Peyer's patch (tissue), 4 donors: ENCODE measurements at regions not wholly inside any gene's neighbourhood (a gene's known extent, or its start where the extent isn't known, plus 50 kb on each side); places are given as distances from the start of the nearest gene placed in this dataset.

Source experiments
- DNase-seq, 3 donors: peaks; one replicate each; pipeline ENCODE4 v3.0.0-alpha.2; 2017 to 2019
- H3K27ac ChIP-seq, 4 donors: fragments of 200-600 bp; sonication (generic); one replicate each; pipeline ENCODE4 v1.5.1; 2016 to 2019
- H3K27me3 ChIP-seq, 2 donors: fragments of 200-600 bp; sonication (generic); one replicate each; pipeline ENCODE4 v1.5.1; 2019
- H3K36me3 ChIP-seq, 3 donors: fragments of 200-600 bp; sonication (generic); one replicate each; pipeline ENCODE4 v1.5.1; 2016 to 2019
- H3K4me1 ChIP-seq, 4 donors: fragments of 200-600 bp; sonication (generic); one replicate each; pipeline ENCODE4 v1.5.1; 2016 to 2019
- H3K4me3 ChIP-seq, 4 donors: fragments of 200-600 bp; sonication (generic); 1 replicate in 3 of 4; 2 replicates in 1 of 4; pipeline ENCODE4 v1.5.1; 2016 to 2019; ENCODE audit warnings: mild to moderate bottlenecking in 1 of 4
- H3K9me3 ChIP-seq, 4 donors: fragments of 200-600 bp; sonication (generic); one replicate each; pipeline ENCODE4 v1.5.1; 2016 to 2019; ENCODE audit warnings: mild to moderate bottlenecking in 1 of 4
- CTCF ChIP-seq, 6 experiments: fragments of 450-650 bp in 4 of 6; fragments of 200-600 bp in 2 of 6; sonication (generic) in 1 of 6; IDR thresholded peaks; one replicate each; pipeline ENCODE4 v1.5.1; 2017 to 2019; ENCODE audit warnings: antibody characterized with exemption in 6 of 6, mild to moderate bottlenecking in 3 of 6, moderate library complexity in 1 of 6
- POLR2A ChIP-seq, 2 donors: fragments of 450-650 bp; IDR thresholded peaks; one replicate each; pipeline ENCODE4 v1.5.1; 2017; ENCODE audit warnings: antibody characterized with exemption in 2 of 2, mild to moderate bottlenecking in 2 of 2, moderate library complexity in 2 of 2

- no peak for TF ChIP-seq CTCF (IDR thresholded peaks at IDR 0.05)
- TF ChIP-seq POLR2A (IDR thresholded peaks at IDR 0.05) = no peak
- no peaks in the 10 kb centered on the region for H3K9me3 ChIP-seq
- H3K4me1 ChIP-seq = no peaks in the 10 kb centered on the region
- no peak overlapping the region for H3K27ac ChIP-seq
- no peak for DNase-seq
- H3K36me3 ChIP-seq = no peaks in the 10 kb centered on the region
- H3K27me3 ChIP-seq = no peaks in the 10 kb centered on the region
- no peak overlapping the region for H3K4me3 ChIP-seq
Measured at GRCh38 chr20:24718277-24718676, 230.8 kb upstream of the CST7 start.

- no peak overlapping the region for H3K4me3 ChIP-seq
- TF ChIP-seq POLR2A (IDR thresholded peaks at IDR 0.05) = no peak
- no peak for TF ChIP-seq CTCF (IDR thresholded peaks at IDR 0.05)
- H3K27me3 ChIP-seq = no peaks in the 10 kb centered on the region
- H3K4me1 ChIP-seq = no peaks in the 10 kb centered on the region
- no peaks in the 10 kb centered on the region for H3K9me3 ChIP-seq
- H3K36me3 ChIP-seq = no peaks in the 10 kb centered on the region
- no peak overlapping the region for H3K27ac ChIP-seq
- DNase-seq = no peak
Measured at GRCh38 chr20:24718696-24719095, 230.4 kb upstream of the CST7 start.

GRCh38 chr20:24720957-24721356 is 228.1 kb upstream of the CST7 start:
- no peak overlapping the region for H3K27ac ChIP-seq
- no peaks in the 10 kb centered on the region for H3K36me3 ChIP-seq
- no peak for DNase-seq
- no peaks in the 10 kb centered on the region for H3K4me1 ChIP-seq
- no peaks in the 10 kb centered on the region for H3K27me3 ChIP-seq
- H3K9me3 ChIP-seq = no peaks in the 10 kb centered on the region
- H3K4me3 ChIP-seq = no peak overlapping the region
- TF ChIP-seq POLR2A (IDR thresholded peaks at IDR 0.05) (no peak), CTCF (IDR thresholded peaks at IDR 0.05) (no peak)

GRCh38 chr20:24721891-24722568 is 227.0 kb upstream of the CST7 start:
- H3K27me3 ChIP-seq = no peaks in the 10 kb centered on the region
- H3K4me3 ChIP-seq = no peak overlapping the region
- no peaks in the 10 kb centered on the region for H3K36me3 ChIP-seq
- TF ChIP-seq POLR2A (IDR thresholded peaks at IDR 0.05) (no peak), CTCF (IDR thresholded peaks at IDR 0.05) (no peak)
- H3K9me3 ChIP-seq = no peaks in the 10 kb centered on the region
- DNase-seq = peak in 1 of 3 donors; percentile 10
- H3K4me1 ChIP-seq = no peaks in the 10 kb centered on the region
- no peak overlapping the region for H3K27ac ChIP-seq

- no peaks in the 10 kb centered on the region for H3K4me1 ChIP-seq
- no peaks in the 10 kb centered on the region for H3K9me3 ChIP-seq
- peak in 1 of 3 donors; percentile 2 for DNase-seq
- H3K27me3 ChIP-seq = no peaks in the 10 kb centered on the region
- no peak overlapping the region for H3K4me3 ChIP-seq
- no peak overlapping the region for H3K27ac ChIP-seq
- no peaks in the 10 kb centered on the region for H3K36me3 ChIP-seq
- no peak for TF ChIP-seq POLR2A (IDR thresholded peaks at IDR 0.05)
- TF ChIP-seq CTCF (IDR thresholded peaks at IDR 0.05) = no peak
Measured at GRCh38 chr20:24722586-24722985, 226.5 kb upstream of the CST7 start.

GRCh38 chr20:24723186-24723585 is 225.9 kb upstream of the CST7 start:
- Histone ChIP-seq H3K4me3 (no peak overlapping the region), H3K36me3 (no peaks in the 10 kb centered on the region), H3K9me3 (no peaks in the 10 kb centered on the region), H3K27ac (no peak overlapping the region), H3K27me3 (no peaks in the 10 kb centered on the region), H3K4me1 (no peaks in the 10 kb centered on the region)
- no peak for DNase-seq
- TF ChIP-seq POLR2A (IDR thresholded peaks at IDR 0.05) = no peak
- TF ChIP-seq CTCF (IDR thresholded peaks at IDR 0.05) = no peak
